NCI-H1048 (cell line): ENCODE measurements at regions not wholly inside any gene's neighbourhood (a gene's known extent, or its start where the extent isn't known, plus 50 kb on each side); places are given as distances from the start of the nearest gene placed in this dataset.

Experiments
- DNase-seq: peaks from one replicate; lab custom pipeline; 2025; lab: John Stamatoyannopoulos, UW

- no peak for DNase-seq
Observed at GRCh38 chr1:238552271-238552670, 661.5 kb upstream of the ZP4 start.

- no peak for DNase-seq
Observed at GRCh38 chr1:238549137-238549536, 658.4 kb upstream of the ZP4 start.

- no peak for DNase-seq
Observed at GRCh38 chr1:238546118-238546517, 655.4 kb upstream of the ZP4 start.

GRCh38 chr1:238537641-238538040 is 646.9 kb upstream of the ZP4 start:
- no peak for DNase-seq

- DNase-seq: no peak
Observed at GRCh38 chr1:238530209-238530851, 639.6 kb upstream of the ZP4 start.

GRCh38 chr1:238517711-238518110 is 627.0 kb upstream of the ZP4 start:
- no peak for DNase-seq

- DNase-seq: no peak
Observed at GRCh38 chr1:238501290-238501689, 610.6 kb upstream of the ZP4 start.

- no peak for DNase-seq
Observed at GRCh38 chr1:238499021-238499420, 608.3 kb upstream of the ZP4 start.

GRCh38 chr1:238492271-238492670 is 601.5 kb upstream of the ZP4 start:
- no peak for DNase-seq

GRCh38 chr1:238491265-238491664 is 600.5 kb upstream of the ZP4 start:
- no peak for DNase-seq

- no peak for DNase-seq
Observed at GRCh38 chr1:238489006-238489405, 598.3 kb upstream of the ZP4 start.

GRCh38 chr1:238488401-238488800 is 597.7 kb upstream of the ZP4 start:
- no peak for DNase-seq

- no peak for DNase-seq
Observed at GRCh38 chr1:238487931-238488330, 597.2 kb upstream of the ZP4 start.

GRCh38 chr1:238485912-238486209 is 595.1 kb upstream of the ZP4 start:
- no peak for DNase-seq

GRCh38 chr1:238485057-238485911 is 594.6 kb upstream of the ZP4 start:
- peak; percentile 49 for DNase-seq

- no peak for DNase-seq
Observed at GRCh38 chr1:238484121-238484520, 593.4 kb upstream of the ZP4 start.

- DNase-seq: no peak
Observed at GRCh38 chr1:238476841-238477240, 586.1 kb upstream of the ZP4 start.

GRCh38 chr1:238475712-238476111 is 585.0 kb upstream of the ZP4 start:
- no peak for DNase-seq

- no peak for DNase-seq
Observed at GRCh38 chr1:238474263-238474662, 583.5 kb upstream of the ZP4 start.

GRCh38 chr1:238469146-238469631 is 578.5 kb upstream of the ZP4 start:
- DNase-seq: no peak

- no peak for DNase-seq
Observed at GRCh38 chr1:238468068-238468467, 577.3 kb upstream of the ZP4 start.

GRCh38 chr1:238466459-238466858 is 575.7 kb upstream of the ZP4 start:
- DNase-seq: no peak

GRCh38 chr1:238465449-238465848 is 574.7 kb upstream of the ZP4 start:
- no peak for DNase-seq

GRCh38 chr1:238458899-238459298 is 568.2 kb upstream of the ZP4 start:
- DNase-seq: no peak
